Right lobe of liver (tissue), 4 donors: ENCODE measurements at regions not wholly inside any gene's neighbourhood (a gene's known extent, or its start where the extent isn't known, plus 50 kb on each side); places are given as distances from the start of the nearest gene placed in this dataset.

Experiments used
- CTCF ChIP-seq, 4 donors: fragments of 200-600 bp in 3 of 4; fragments of 450-650 bp in 1 of 4; IDR thresholded peaks; one replicate each; pipeline versions ENCODE4 v1.5.1 to v1.8.0; 2016 to 2022; ENCODE audit warnings: antibody characterized with exemption in 4 of 4, mild to moderate bottlenecking in 2 of 4
- POLR2A ChIP-seq: fragments of 450-650 bp; IDR thresholded peaks from one replicate; pipeline ENCODE4 v1.6.1; 2017; ENCODE audit warnings: antibody characterized with exemption, mild to moderate bottlenecking
- donor health status: DM: no; HTN: no; CAD: no.
- donor health status: DM: no; HTN: no; CAD: no.
- donor health status: DM: no; HTN: yes; CAD: no.

- TF ChIP-seq CTCF (IDR thresholded peaks at IDR 0.05) (no peak), POLR2A (peak; percentile 60)
These were observed 57.8 kb upstream of the PCGF5 start for GRCh38 chr10:91162495-91163268.
